GM23338 (cell line): ENCODE measurements at regions not wholly inside any gene's neighbourhood (a gene's known extent, or its start where the extent isn't known, plus 50 kb on each side); places are given as distances from the start of the nearest gene placed in this dataset.

Experiments used
- ATAC-seq: fragments of 200-7000 bp; cut with Tn5 transposase; 3 replicates; pipeline ENCODE4 v1.9.1; 2020
- DNase-seq: peaks from one replicate; pipeline ENCODE4 v3.0.0-alpha.2; 2015; ENCODE audit warnings: low spot score
- H2AFZ ChIP-seq: fragments of 200-600 bp; sonication (generic); 2 replicates; pipeline ENCODE4 v1.8.0; 2016; ENCODE audit warnings: antibody characterized with exemption, mild to moderate bottlenecking, moderate library complexity
- H3F3A ChIP-seq: fragments of 200-600 bp; sonication (generic); replicated peaks from 2 replicates; pipeline ENCODE4 v1.8.0; 2017; ENCODE audit warnings: antibody characterized with exemption, mixed run types, low read depth
- H3K27ac ChIP-seq: fragments of 200-600 bp; sonication (generic); 2 replicates; pipeline ENCODE4 v1.6.1; 2016; ENCODE audit warnings: low read depth
- H3K27me3 ChIP-seq: fragments of 200-600 bp; sonication (generic); 2 replicates; pipeline ENCODE4 v1.8.0; 2016; ENCODE audit warnings: mild to moderate bottlenecking, mixed run types, moderate library complexity; ENCODE audit not compliant: insufficient read depth
- H3K36me3 ChIP-seq: fragments of 200-600 bp; sonication (generic); 2 replicates; pipeline ENCODE4 v1.8.0; 2016; ENCODE audit warnings: mild to moderate bottlenecking; ENCODE audit not compliant: insufficient read depth
- H3K4me1 ChIP-seq: fragments of 200-600 bp; sonication (generic); 2 replicates; pipeline ENCODE4 v1.8.0; 2016; ENCODE audit warnings: mild to moderate bottlenecking, moderate library complexity; ENCODE audit not compliant: insufficient read depth
- H3K4me2 ChIP-seq: fragments of 200-600 bp; sonication (generic); 2 replicates; pipeline ENCODE4 v1.7.1; 2017; ENCODE audit warnings: mixed run types
- H3K4me3 ChIP-seq: fragments of 200-600 bp; sonication (generic); 2 replicates; pipeline ENCODE4 v1.6.1; 2016; ENCODE audit warnings: mixed run types
- H3K79me2 ChIP-seq: fragments of 200-600 bp; sonication (generic); replicated peaks from 2 replicates; pipeline ENCODE4 v1.8.0; 2017; ENCODE audit warnings: mild to moderate bottlenecking; ENCODE audit not compliant: insufficient read depth
- H3K9me2 ChIP-seq: fragments of 200-600 bp; sonication (generic); 2 replicates; pipeline ENCODE4 v1.8.0; 2017; ENCODE audit not compliant: insufficient read depth
- H4K20me1 ChIP-seq: fragments of 200-600 bp; sonication (generic); replicated peaks from 2 replicates; pipeline ENCODE4 v1.8.0; 2017; ENCODE audit warnings: mild to moderate bottlenecking; ENCODE audit not compliant: insufficient read depth
- H3K27ac Mint-ChIP-seq: 2 replicates; pipeline ENCODE4 v1.8.0; 2020; ENCODE audit warnings: inconsistent platforms, mild to moderate bottlenecking, moderate library complexity, mixed read lengths
- H3K27me3 Mint-ChIP-seq: 3 replicates; pipeline ENCODE4 v1.8.0; 2022; ENCODE audit warnings: low read depth, mild to moderate bottlenecking, moderate library complexity, mixed read lengths, inconsistent platforms; ENCODE audit not compliant: insufficient read depth, poor library complexity
- H3K36me3 Mint-ChIP-seq: 3 replicates; pipeline ENCODE4 v1.8.0; 2021; ENCODE audit warnings: low read depth, mild to moderate bottlenecking, inconsistent platforms, moderate library complexity, mixed read lengths
- H3K4me1 Mint-ChIP-seq: 3 replicates; pipeline ENCODE4 v1.8.0; 2020; ENCODE audit warnings: mild to moderate bottlenecking, inconsistent platforms, mixed read lengths
- H3K4me3 Mint-ChIP-seq: 3 replicates; pipeline ENCODE4 v1.8.0; 2021; ENCODE audit warnings: moderate library complexity, mild to moderate bottlenecking, inconsistent platforms, mixed read lengths
- H3K9me3 Mint-ChIP-seq: 3 replicates; pipeline ENCODE4 v1.8.0; 2020; ENCODE audit warnings: moderate library complexity, mild to moderate bottlenecking, inconsistent platforms, mixed read lengths
- ETS1 ChIP-seq: IDR thresholded peaks from 2 replicates; pipeline ENCODE4 v1.6.1; 2016; ENCODE audit warnings: antibody characterized with exemption
- EZH2phosphoT487 ChIP-seq: fragments of 200-600 bp; sonication (generic); IDR thresholded peaks from one replicate; pipeline ENCODE4 v1.8.1; 2018; ENCODE audit warnings: antibody characterized with exemption; ENCODE audit not compliant: unreplicated experiment
- POLR2AphosphoS5 ChIP-seq: IDR thresholded peaks from 2 replicates; pipeline ENCODE4 v1.6.1; 2016; ENCODE audit warnings: antibody characterized with exemption, low read depth
- STAT1 ChIP-seq: IDR thresholded peaks from one replicate; pipeline ENCODE4 v1.6.1; 2016; ENCODE audit warnings: antibody characterized with exemption; ENCODE audit not compliant: unreplicated experiment
- ZNF331 ChIP-seq: fragments of 250-450 bp; sonication (Bioruptor Pico); IDR thresholded peaks from 2 replicates; pipeline ENCODE4 v1.5.0; 2020; ENCODE audit warnings: low read depth, mild to moderate bottlenecking, moderate library complexity
- ZNF462 ChIP-seq: fragments of 250-450 bp; sonication (Bioruptor Pico); IDR thresholded peaks from 2 replicates; pipeline ENCODE4 v1.5.0; 2020; ENCODE audit warnings: mild to moderate bottlenecking, moderate library complexity

DNA sequence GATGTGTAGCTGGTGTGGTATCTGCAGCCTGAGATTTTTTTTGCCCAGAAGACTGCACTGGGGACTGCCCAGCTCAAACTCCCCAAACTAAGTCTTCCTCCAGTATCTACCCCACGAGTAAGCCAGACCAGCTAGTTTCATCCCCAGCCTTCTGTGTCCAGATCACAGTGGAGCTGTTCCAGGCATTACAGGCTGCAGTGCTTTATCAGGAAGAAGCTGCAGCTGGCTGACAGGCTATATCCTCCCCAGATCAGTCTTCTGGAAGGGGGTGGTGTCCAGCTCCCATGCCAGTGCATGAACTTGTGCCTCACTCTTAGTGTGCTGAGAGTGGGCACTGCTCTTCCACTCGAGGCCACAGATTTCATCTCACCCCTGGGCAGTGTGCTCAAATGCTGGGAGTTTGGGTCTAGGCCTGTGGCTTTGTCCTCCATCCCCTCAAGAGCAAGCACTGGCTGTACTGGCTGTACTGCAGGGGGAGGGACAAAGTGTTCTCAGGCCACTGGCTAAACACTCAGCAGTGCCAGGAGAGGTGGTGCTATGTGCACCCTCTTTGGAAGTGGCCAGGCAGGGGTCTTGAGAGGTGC is 679.1 kb upstream of the COBL start (continued):
- TF ChIP-seq ZNF462 (no peak), STAT1 (no peak)

DNA sequence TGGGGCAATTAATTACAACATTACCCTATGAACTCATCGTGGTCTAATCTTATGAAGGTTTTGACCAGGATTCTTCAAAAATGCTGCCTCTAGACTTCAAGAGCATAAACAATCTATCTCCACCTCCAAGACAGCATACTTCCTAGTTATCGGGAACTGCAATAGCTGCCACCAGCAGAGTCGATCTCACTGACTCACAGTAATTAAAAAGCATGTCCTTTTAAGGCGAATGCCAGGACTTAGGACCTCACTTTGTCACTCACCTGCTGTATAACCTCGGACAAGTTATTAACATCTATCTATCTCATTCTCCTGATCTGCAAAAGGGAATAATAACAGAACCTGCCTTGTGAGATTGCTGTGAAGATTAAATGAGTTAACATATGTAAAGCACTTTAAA is 666.0 kb upstream of the COBL start:
- H3K4me1 ChIP-seq: no peaks in the 10 kb centered on the region
- ATAC-seq: no peak
- H4K20me1 ChIP-seq: no peaks in the 10 kb centered on the region

More for the DNA sequence above, 666.0 kb upstream of the COBL start:
- Histone ChIP-seq H3F3A (no peaks in the 10 kb centered on the region), H3K9me2 (no peaks in the 10 kb centered on the region), H3K27ac (no peak overlapping the region), H2AFZ (0 out of 2 replicates have a peak overlapping the region, but pooled peaks have one; percentile 7), H3K36me3 (no peaks in the 10 kb centered on the region), H3K4me2 (no peak overlapping the region), H3K79me2 (no peaks in the 10 kb centered on the region), H3K4me3 (no peak overlapping the region), H3K27me3 (no peaks in the 10 kb centered on the region)
- H3K9me3 Mint-ChIP-seq: no peaks in the 10 kb centered on the region
- H3K4me3 Mint-ChIP-seq: no peak overlapping the region
- H3K36me3 Mint-ChIP-seq: no peaks in the 10 kb centered on the region
- no peak for DNase-seq
- H3K27ac Mint-ChIP-seq: no peak overlapping the region
- H3K4me1 Mint-ChIP-seq: peaks cover 8% of the 10 kb centered on the region; the same call in 2 of the 3 replicates
- H3K27me3 Mint-ChIP-seq: peaks cover 1% of the 10 kb centered on the region
- TF ChIP-seq ETS1 (no peak), ZNF331 (CRISPR knock-in tag) (no peak), ZNF462 (no peak), EZH2phosphoT487 (no peak), POLR2AphosphoS5 (no peak)
